ENCODE measurements at regions not wholly inside any gene's neighbourhood (a gene's known extent, or its start where the extent isn't known, plus 50 kb on each side); places are given as distances from the start of the nearest gene placed in this dataset.

DNA sequence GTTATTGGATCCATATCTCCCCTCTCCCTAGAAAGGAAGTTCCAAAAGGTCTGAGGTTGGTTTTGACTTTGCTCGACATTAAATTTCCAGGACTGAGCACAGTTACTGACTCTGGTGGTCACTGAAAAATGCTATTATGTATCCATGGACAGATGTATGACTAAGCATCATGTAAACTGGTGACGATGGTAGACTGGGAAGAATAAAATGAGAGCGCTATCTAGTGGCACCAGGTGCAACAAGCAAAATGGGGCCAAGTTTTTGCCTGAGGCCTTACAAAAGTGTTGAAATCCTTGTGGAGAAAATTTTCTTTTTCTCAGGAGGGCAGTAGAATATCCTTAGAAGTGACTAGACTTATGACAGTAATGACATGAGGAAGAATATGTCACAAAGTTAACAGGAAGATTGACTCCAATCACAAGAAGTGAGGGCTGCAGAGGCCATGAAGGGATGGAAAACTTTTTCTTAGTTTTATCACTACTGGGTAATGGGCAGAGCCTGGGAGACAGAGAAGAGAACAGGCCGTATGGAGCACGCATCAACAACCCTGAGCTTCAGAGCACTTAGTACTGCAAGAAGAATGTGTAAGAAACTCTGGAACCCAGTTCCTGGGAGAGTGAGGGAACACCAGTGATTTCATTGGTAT is 88.9 kb upstream of the ELOVL5 start:
- no peak for TF ChIP-seq POLR2A (IDR thresholded peaks at IDR 0.05)
- TF ChIP-seq, protein P1, sequence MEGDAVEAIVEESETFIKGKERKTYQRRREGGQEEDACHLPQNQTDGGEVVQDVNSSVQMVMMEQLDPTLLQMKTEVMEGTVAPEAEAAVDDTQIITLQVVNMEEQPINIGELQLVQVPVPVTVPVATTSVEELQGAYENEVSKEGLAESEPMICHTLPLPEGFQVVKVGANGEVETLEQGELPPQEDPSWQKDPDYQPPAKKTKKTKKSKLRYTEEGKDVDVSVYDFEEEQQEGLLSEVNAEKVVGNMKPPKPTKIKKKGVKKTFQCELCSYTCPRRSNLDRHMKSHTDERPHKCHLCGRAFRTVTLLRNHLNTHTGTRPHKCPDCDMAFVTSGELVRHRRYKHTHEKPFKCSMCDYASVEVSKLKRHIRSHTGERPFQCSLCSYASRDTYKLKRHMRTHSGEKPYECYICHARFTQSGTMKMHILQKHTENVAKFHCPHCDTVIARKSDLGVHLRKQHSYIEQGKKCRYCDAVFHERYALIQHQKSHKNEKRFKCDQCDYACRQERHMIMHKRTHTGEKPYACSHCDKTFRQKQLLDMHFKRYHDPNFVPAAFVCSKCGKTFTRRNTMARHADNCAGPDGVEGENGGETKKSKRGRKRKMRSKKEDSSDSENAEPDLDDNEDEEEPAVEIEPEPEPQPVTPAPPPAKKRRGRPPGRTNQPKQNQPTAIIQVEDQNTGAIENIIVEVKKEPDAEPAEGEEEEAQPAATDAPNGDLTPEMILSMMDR (IDR thresholded peaks at IDR 0.05 in 4 of 5, conservative IDR thresholded peaks at IDR 0.05 in 1 of 5): peak in 2 of 5 experiments; percentile 18 to 28
- Histone ChIP-seq H3K27ac (no peak overlapping the region), H3K27me3 (no peaks in the 10 kb centered on the region), H3K4me1 (peaks cover 0 to 6% of the 10 kb centered on the region in 2 donors), H3K9me3 (no peaks in the 10 kb centered on the region), H3K4me3 (no peak overlapping the region), H3K36me3 (no peaks in the 10 kb centered on the region)
- no peak for ATAC-seq
- in situ Hi-C loops (cut with MboI; ENCODE audit: low sequenced_read_pairs in 4 of 4): no loop called here
- DNase-seq: no peak
- intact Hi-C loops (cut with DNase I; ENCODE audit: low total_unique reads): no loop called here

DNA sequence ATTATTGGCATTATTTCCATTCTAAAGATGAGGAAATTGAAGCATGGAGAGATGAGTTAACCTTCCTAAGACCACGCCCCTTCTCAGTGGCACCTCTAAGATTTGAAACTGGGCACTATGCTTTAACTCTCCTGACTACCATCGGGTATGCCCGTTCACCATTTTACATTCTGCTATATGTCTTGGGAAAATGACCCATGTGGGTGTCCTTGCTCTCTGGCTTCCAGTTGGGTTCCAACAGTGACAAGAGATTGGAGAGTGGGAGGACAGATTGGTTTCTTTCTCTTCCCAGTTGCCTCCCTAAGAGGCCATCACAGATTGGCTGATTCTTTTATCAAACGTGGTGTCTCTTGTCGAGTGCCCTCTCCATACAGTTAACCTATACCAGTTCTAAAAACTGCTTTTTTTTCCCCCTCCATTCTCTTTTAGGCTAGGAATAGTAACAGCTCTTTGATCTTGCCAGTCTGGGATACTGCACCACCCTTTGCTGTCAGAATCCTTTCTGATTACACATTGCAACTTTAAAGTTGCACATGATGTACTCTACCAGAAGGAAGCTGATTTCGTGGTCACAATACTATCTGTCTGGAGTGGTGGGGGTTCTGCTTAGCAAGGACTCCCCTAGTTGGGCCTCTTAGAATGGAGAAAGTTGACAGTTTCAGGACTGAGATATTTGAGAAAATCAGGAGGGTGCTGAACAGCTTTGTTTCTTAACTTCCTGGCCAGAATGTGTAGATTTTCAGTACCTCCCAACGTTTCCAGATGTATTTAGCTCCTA is 88.0 kb upstream of the ELOVL5 start:
- intact Hi-C loops (cut with DNase I; ENCODE audit: low total_unique reads): no loop called here

DNA sequence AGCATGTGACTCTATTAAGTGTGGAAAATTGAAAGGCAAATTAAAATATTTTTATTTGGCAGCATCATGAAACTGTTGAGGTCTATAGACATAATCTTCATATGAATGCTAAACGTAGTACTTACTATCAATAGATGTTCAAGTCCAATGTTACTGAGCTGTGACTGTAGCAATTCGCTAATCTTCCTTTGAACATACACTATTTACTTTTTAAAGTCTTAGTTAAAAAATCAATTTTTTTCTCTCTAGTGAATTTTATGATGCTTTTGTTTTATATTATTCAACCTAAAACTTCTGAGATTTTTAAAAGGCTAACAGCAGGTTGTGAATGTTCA is 85.2 kb upstream of the ELOVL5 start:
- Histone ChIP-seq H3K9me3 (no peaks in the 10 kb centered on the region), H3K27me3 (no peaks in the 10 kb centered on the region), H3K4me1 (no peaks in the 10 kb centered on the region), H3K36me3 (no peaks in the 10 kb centered on the region), H3K27ac (no peak overlapping the region), H3K4me3 (no peak overlapping the region)
- intact Hi-C loops (cut with DNase I; ENCODE audit: low total_unique reads): no loop called here
- in situ Hi-C loops (cut with MboI; ENCODE audit: low sequenced_read_pairs in 4 of 4): no loop called here
- DNase-seq: no peak
- TF ChIP-seq, protein P1 (IDR thresholded peaks at IDR 0.05 in 4 of 5, conservative IDR thresholded peaks at IDR 0.05 in 1 of 5): no peak
- no peak for TF ChIP-seq POLR2A (IDR thresholded peaks at IDR 0.05)
- ATAC-seq: no peak

More for the DNA sequence above, 88.0 kb upstream of the ELOVL5 start:
- no peaks in the 10 kb centered on the region for H3K9me3 ChIP-seq
- no peak for TF ChIP-seq POLR2A (IDR thresholded peaks at IDR 0.05)
- TF ChIP-seq, protein P1 (IDR thresholded peaks at IDR 0.05 in 4 of 5, conservative IDR thresholded peaks at IDR 0.05 in 1 of 5): no peak
- no peaks in the 10 kb centered on the region for H3K27me3 ChIP-seq
- in situ Hi-C loops (cut with MboI; ENCODE audit: low sequenced_read_pairs in 4 of 4): no loop called here
- ATAC-seq (no peak), DNase-seq (no peak)
- H3K27ac ChIP-seq: no peak overlapping the region
- no peak overlapping the region for H3K4me3 ChIP-seq
- no peaks in the 10 kb centered on the region for H3K36me3 ChIP-seq
- H3K4me1 ChIP-seq: peaks cover 0 to 6% of the 10 kb centered on the region in 2 donors

DNA sequence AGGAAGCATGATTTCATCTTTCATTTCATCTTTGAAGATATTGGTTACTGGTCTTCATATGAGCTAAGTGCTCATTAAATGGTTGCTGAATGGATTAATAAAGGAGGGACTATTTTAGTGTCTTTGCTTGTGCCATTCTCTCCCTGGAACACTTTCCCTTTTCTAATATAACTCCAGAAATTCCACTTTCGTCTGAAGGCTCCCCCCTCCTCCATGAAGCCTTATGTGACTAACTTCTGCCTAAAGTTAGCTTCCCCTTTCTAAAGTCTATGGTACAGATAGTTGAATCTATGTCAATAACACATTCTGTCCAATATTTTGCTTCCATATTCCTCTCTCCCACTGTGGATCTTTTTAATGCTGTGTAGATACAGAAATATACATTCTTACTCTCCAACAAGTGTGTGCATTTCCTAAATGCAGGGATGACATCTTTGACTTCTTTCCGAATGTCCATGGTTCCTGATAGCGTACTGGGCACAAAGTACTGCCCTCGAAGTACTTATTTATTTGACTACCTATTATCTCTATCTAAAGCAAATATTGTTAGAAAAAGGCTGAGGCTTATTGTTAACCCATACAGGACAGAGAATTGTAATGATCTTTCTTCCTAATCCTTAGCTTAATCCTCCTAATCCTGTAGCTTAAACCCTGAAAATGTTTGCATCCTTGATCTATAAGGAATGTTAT is 84.7 kb upstream of the ELOVL5 start:
- Histone ChIP-seq H3K4me1 (no peaks in the 10 kb centered on the region), H3K27me3 (no peaks in the 10 kb centered on the region), H3K9me3 (no peaks in the 10 kb centered on the region), H3K4me3 (no peak overlapping the region), H3K36me3 (no peaks in the 10 kb centered on the region), H3K27ac (no peak overlapping the region)
- in situ Hi-C loops (cut with MboI; ENCODE audit: low sequenced_read_pairs in 4 of 4) (no loop called here), intact Hi-C loops (cut with DNase I; ENCODE audit: low total_unique reads) (no loop called here)
- ATAC-seq (no peak), DNase-seq (no peak)
- TF ChIP-seq POLR2A (IDR thresholded peaks at IDR 0.05): no peak
- TF ChIP-seq, protein P1 (IDR thresholded peaks at IDR 0.05 in 4 of 5, conservative IDR thresholded peaks at IDR 0.05 in 1 of 5): no peak

All from gastrocnemius medialis (tissue), 4 donors.